Endodermal cell (in vitro differentiated cells): ENCODE measurements at regions not wholly inside any gene's neighbourhood (a gene's known extent, or its start where the extent isn't known, plus 50 kb on each side); places are given as distances from the start of the nearest gene placed in this dataset.

ENCODE experiments used
- DNase-seq: peaks from one replicate; pipeline ENCODE4 v3.0.0-alpha.2; 2017
- H3K27ac ChIP-seq: 2 replicates; pipeline ENCODE4 v1.5.1; 2013; ENCODE audit warnings: mild to moderate bottlenecking, low read depth, low read length, moderate library complexity
- H3K27me3 ChIP-seq: 2 replicates; pipeline ENCODE4 v1.6.1; 2013; ENCODE audit warnings: mild to moderate bottlenecking, low read length, moderate library complexity; ENCODE audit not compliant: insufficient read depth, control insufficient read depth, poor library complexity, severe bottlenecking
- H3K36me3 ChIP-seq: 2 replicates; pipeline ENCODE4 v1.7.0; 2013; ENCODE audit warnings: mild to moderate bottlenecking, low read length, moderate library complexity; ENCODE audit not compliant: control insufficient read depth, insufficient read depth
- H3K4me1 ChIP-seq: one replicate; pipeline ENCODE4 v1.7.0; 2013; ENCODE audit warnings: low read length; ENCODE audit not compliant: control insufficient read depth, insufficient read depth
- H3K4me3 ChIP-seq: 2 replicates; pipeline ENCODE4 v1.5.1; 2013; ENCODE audit warnings: mild to moderate bottlenecking, low read length, moderate library complexity
- H3K9ac ChIP-seq: 2 replicates; pipeline ENCODE4 v1.6.1; 2013; ENCODE audit warnings: mild to moderate bottlenecking, low read length, moderate library complexity; ENCODE audit not compliant: poor library complexity, severe bottlenecking; ENCODE audit errors: extremely low read depth
- H3K9me3 ChIP-seq: 2 replicates; pipeline ENCODE4 v1.6.1; 2013; ENCODE audit warnings: mild to moderate bottlenecking, low read length, moderate library complexity; ENCODE audit not compliant: control insufficient read depth
- H3K27ac Mint-ChIP-seq: 2 replicates; pipeline ENCODE4 v1.8.0; 2020; ENCODE audit warnings: mixed read lengths
- H3K27me3 Mint-ChIP-seq: 2 replicates; pipeline ENCODE4 v1.8.0; 2021; ENCODE audit warnings: mild to moderate bottlenecking, mixed read lengths; ENCODE audit not compliant: insufficient read depth
- H3K36me3 Mint-ChIP-seq: 2 replicates; pipeline ENCODE4 v1.8.0; 2020; ENCODE audit warnings: low read depth, mixed read lengths
- H3K4me1 Mint-ChIP-seq: 2 replicates; pipeline ENCODE4 v1.8.0; 2020; ENCODE audit warnings: mixed read lengths
- H3K4me3 Mint-ChIP-seq: 2 replicates; pipeline ENCODE4 v1.8.0; 2020; ENCODE audit warnings: mild to moderate bottlenecking, moderate library complexity, mixed read lengths
- H3K9me3 Mint-ChIP-seq: 2 replicates; pipeline ENCODE4 v1.8.0; 2020; ENCODE audit warnings: mild to moderate bottlenecking, mixed read lengths
- CTCF ChIP-seq: fragments of 200-600 bp; sonication (generic); conservative IDR thresholded peaks from 2 replicates; pipeline ENCODE4 v1.5.0; 2021; ENCODE audit warnings: antibody characterized with exemption, mild to moderate bottlenecking
- WGBS, 2 experiments: methylation state at CpG; one replicate each; pipeline versions ENCODE4 v1.1.5 to v1.1.7; 2013; ENCODE audit warnings: missing lambda C conversion rate in 2 of 2, mixed read lengths in 1 of 2; ENCODE audit not compliant: insufficient coverage in 1 of 2, insufficient read length in 1 of 2; 5-methylcytosine and 5-hydroxymethylcytosine counted together

GRCh38 chr2:120628248-120628647, 107.4 kb upstream of the GLI2 start:
- no peak overlapping the region for H3K4me3 Mint-ChIP-seq
- H3K27me3 Mint-ChIP-seq, result peaks cover 31% of the 10 kb centered on the region
- no peak overlapping the region for H3K27ac ChIP-seq
- no peaks in the 10 kb centered on the region for H3K36me3 Mint-ChIP-seq
- no peak overlapping the region for H3K4me3 ChIP-seq
- no peak for TF ChIP-seq CTCF
- no peaks in the 10 kb centered on the region for H3K4me1 Mint-ChIP-seq
- no peak overlapping the region for H3K9ac ChIP-seq
- peak; percentile 19 for DNase-seq
- H3K27ac Mint-ChIP-seq, result no peak overlapping the region
- WGBS, 2 experiments, result 84 to 88% methylated on average over 3 of the region's 3 CpGs
- no peaks in the 10 kb centered on the region for H3K27me3 ChIP-seq
- no peaks in the 10 kb centered on the region for H3K4me1 ChIP-seq
- H3K36me3 ChIP-seq, result no peaks in the 10 kb centered on the region
- peaks cover 7% of the 10 kb centered on the region for H3K9me3 Mint-ChIP-seq
- peaks cover 7% of the 10 kb centered on the region for H3K9me3 ChIP-seq

GRCh38 chr2:120629241-120629895, 106.3 kb upstream of the GLI2 start:
- Mint-ChIP-seq H3K36me3 (no peaks in the 10 kb centered on the region), H3K9me3 (peaks cover 7% of the 10 kb centered on the region), H3K27me3 (peaks cover 28% of the 10 kb centered on the region), H3K4me1 (no peaks in the 10 kb centered on the region), H3K4me3 (no peak overlapping the region), H3K27ac (no peak overlapping the region)
- DNase-seq, result peak; percentile 26
- Histone ChIP-seq H3K9ac (no peak overlapping the region), H3K9me3 (peaks cover 7% of the 10 kb centered on the region), H3K36me3 (no peaks in the 10 kb centered on the region), H3K4me1 (no peaks in the 10 kb centered on the region), H3K4me3 (no peak overlapping the region), H3K27ac (no peak overlapping the region), H3K27me3 (no peaks in the 10 kb centered on the region)
- TF ChIP-seq CTCF, result no peak
- WGBS, 2 experiments, result 88 to 100% methylated on average over 4 to 8 of the region's 8 CpGs

- Mint-ChIP-seq H3K27me3 (peaks cover 25% of the 10 kb centered on the region), H3K36me3 (no peaks in the 10 kb centered on the region), H3K27ac (no peak overlapping the region), H3K9me3 (peaks cover 7% of the 10 kb centered on the region), H3K4me3 (no peak overlapping the region), H3K4me1 (no peaks in the 10 kb centered on the region)
- no peaks in the 10 kb centered on the region for H3K36me3 ChIP-seq
- no peaks in the 10 kb centered on the region for H3K27me3 ChIP-seq
- no peak for DNase-seq
- no peak overlapping the region for H3K4me3 ChIP-seq
- no peak overlapping the region for H3K9ac ChIP-seq
- 91 to 92% methylated on average over 9 to 10 of the region's 10 CpGs for WGBS, 2 experiments
- no peak for TF ChIP-seq CTCF
- peaks cover 7% of the 10 kb centered on the region for H3K9me3 ChIP-seq
- no peak overlapping the region for H3K27ac ChIP-seq
- no peaks in the 10 kb centered on the region for H3K4me1 ChIP-seq
Observed at GRCh38 chr2:120630031-120630701, 105.5 kb upstream of the GLI2 start.
